ENCODE measurements at regions not wholly inside any gene's neighbourhood (a gene's known extent, or its start where the extent isn't known, plus 50 kb on each side); places are given as distances from the start of the nearest gene placed in this dataset.

DNA sequence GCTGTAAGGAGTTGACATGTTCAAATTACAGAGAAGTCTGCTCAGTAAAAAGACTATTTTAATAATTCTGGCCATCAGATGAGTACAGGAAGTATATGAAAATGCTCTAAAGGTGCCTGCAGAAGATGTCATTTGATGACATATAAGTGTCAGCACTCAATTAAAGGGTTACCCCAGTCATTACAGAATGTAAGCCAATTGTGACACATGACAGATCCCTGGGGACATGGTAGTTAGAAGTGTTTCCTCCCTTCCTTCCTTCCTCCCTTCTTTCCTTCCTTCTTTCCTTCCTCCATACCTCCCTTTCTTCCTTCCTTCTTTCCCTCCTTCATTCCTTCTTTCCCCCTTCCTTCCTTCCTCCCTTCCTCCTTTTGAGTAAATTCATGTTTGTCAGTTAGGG lies 453.0 kb downstream of the RAPGEF2 start:
- TF ChIP-seq, protein P1, sequence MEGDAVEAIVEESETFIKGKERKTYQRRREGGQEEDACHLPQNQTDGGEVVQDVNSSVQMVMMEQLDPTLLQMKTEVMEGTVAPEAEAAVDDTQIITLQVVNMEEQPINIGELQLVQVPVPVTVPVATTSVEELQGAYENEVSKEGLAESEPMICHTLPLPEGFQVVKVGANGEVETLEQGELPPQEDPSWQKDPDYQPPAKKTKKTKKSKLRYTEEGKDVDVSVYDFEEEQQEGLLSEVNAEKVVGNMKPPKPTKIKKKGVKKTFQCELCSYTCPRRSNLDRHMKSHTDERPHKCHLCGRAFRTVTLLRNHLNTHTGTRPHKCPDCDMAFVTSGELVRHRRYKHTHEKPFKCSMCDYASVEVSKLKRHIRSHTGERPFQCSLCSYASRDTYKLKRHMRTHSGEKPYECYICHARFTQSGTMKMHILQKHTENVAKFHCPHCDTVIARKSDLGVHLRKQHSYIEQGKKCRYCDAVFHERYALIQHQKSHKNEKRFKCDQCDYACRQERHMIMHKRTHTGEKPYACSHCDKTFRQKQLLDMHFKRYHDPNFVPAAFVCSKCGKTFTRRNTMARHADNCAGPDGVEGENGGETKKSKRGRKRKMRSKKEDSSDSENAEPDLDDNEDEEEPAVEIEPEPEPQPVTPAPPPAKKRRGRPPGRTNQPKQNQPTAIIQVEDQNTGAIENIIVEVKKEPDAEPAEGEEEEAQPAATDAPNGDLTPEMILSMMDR (IDR thresholded peaks at IDR 0.05): no peak
- no peak for TF ChIP-seq EP300 (IDR thresholded peaks at IDR 0.05)

Measured in sigmoid colon (tissue), 4 donors.